ENCODE measurements at regions not wholly inside any gene's neighbourhood (a gene's known extent, or its start where the extent isn't known, plus 50 kb on each side); places are given as distances from the start of the nearest gene placed in this dataset.
A peak's percentile ranks its signal among the peaks of the same experiment; 100 is the strongest.

DNA sequence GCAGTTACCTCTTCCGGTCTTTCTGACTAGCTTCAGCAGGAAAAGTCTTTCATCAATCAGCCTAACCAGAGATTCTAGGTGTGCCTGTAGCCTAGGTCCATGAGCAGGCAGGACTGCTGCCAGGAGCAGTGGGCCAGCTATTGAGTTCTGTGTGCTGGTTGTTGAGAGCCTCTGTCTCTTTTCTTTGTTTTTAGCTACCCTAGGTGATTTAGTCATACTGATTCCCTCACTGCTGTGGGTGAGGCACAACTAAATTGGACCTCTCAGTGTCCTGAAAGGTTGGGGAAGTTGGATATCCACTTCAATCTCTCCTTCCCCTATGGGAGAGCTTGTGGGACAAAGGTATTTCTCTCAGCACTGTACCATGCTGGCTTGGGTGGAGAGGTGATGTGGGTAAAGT is 354.9 kb downstream of the GPAT3 start:
- DNase-seq (ENCODE audit: low spot score): no peak
- in situ Hi-C loops (cut with HindIII; ENCODE audit: low sequenced_read_pairs): no loop called here

DNA sequence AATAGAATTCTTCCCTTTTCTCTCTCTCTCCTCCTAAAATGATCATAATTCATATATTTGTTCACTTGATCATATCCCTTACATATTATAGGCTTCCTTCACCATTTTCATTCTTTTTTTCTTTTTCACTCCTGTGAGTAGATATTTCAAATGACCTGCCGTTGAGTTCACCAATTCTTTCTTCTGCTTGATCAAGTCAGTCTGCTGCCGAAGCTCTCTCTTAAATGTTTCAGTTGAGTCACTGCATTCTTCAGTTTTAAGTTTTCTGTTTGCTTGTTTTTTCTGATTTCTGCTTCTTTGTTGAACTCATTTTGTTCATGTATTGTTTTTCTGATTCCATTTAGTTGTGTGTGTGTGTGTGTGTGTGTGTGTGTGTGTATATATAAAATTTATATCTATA is 354.3 kb downstream of the GPAT3 start:
- no peak for DNase-seq (ENCODE audit: low spot score)
- in situ Hi-C loops (cut with HindIII; ENCODE audit: low sequenced_read_pairs): no loop called here

DNA sequence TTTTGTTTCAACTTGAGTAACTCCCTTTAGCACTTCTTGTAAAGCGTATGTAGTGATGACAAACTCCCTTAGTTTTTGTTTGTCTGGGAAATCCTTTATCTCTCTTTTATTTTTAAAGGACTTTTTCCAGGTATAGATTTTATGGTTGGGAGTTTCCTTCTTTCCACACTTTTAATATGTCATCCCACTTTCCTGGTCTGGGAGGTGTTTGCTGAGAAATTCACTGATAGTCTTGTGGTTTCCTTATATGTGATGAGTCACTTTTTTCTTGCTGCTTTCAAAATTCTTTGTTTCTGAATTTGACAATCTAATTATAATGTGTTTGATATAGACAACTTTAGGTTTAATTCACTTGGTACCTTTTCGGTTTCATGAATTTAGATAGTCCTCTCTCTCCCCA is 353.9 kb downstream of the GPAT3 start:
- in situ Hi-C loops (cut with HindIII; ENCODE audit: low sequenced_read_pairs): no loop called here
- DNase-seq (ENCODE audit: low spot score): no peak

DNA sequence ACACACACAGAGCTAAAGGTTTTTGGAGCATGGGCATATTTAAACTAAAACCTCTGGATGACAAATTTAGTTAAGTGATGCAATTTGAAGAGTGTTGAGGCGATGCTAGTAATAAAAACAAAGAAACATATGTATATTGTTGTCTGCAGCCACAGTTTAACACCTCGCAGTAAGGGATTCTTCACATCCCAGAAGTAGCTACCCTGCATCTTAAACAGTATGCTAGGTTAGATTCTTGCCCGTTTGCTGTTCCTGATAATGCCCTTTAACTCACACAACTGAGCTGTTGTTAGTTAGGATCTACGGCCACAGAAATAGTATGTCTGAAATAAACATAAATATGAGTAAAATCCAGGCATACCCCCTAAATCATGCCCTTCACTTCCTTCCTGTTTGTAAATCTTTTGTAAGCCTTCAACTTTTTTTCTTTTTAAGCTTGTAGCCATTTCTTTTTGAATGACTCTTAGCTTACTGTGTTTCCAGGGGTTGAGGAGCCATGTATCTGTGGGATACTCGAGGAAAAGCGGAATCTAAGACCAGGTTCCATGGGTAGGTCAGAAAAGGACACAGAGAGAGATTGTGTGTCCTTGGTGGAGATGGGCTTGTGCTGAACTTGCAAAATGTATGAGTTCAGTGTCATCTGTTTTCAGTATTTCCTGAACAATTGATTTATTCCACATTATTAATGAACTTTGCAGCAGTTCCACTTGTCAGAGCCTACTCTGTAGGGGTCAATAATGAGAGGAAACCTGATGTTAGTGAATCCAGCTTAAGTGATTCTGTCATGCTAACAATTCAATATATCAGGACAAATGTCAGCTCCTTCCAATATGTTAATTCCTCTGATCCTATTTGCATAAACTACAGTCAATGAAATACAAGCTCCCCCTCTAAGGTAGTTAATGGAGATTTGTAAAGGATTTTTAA is 349.6 kb downstream of the GPAT3 start:
- DNase-seq (ENCODE audit: low spot score): no peak
- in situ Hi-C loops (cut with HindIII; ENCODE audit: low sequenced_read_pairs): no loop called here

DNA sequence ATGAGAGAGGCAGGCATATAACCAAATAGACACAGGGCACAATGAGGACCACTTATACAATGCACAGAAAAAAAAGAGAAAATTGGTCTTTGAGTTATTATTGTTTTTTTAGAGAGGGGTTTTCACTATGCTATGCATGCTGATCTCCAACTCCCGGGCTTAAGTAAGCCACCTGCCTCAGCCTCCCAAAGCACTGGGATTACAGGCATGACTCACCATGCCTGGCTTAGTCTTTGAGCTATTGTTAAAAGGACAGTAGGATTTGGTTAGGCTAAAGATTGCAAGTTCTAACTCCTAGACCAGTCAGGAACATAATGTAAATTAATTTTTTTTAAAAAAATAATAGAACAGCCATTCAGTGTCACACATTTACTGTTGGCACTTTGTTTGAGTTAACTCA is 340.1 kb downstream of the GPAT3 start:
- no peak for DNase-seq (ENCODE audit: low spot score)
- in situ Hi-C loops (cut with HindIII; ENCODE audit: low sequenced_read_pairs): no loop called here

- no peak for DNase-seq (ENCODE audit: low spot score)
- in situ Hi-C loops (cut with HindIII; ENCODE audit: low sequenced_read_pairs): no loop called here
These were observed 339.5 kb downstream of the GPAT3 start for GRCh38 chr4:83875437-83875836.

- DNase-seq (ENCODE audit: low spot score): no peak
- in situ Hi-C loops (cut with HindIII; ENCODE audit: low sequenced_read_pairs): no loop called here
These were observed 338.1 kb downstream of the GPAT3 start for GRCh38 chr4:83873996-83874395.

- no peak for DNase-seq (ENCODE audit: low spot score)
- in situ Hi-C loops (cut with HindIII; ENCODE audit: low sequenced_read_pairs): no loop called here
These were observed 334.5 kb downstream of the GPAT3 start for GRCh38 chr4:83870328-83870950.

DNA sequence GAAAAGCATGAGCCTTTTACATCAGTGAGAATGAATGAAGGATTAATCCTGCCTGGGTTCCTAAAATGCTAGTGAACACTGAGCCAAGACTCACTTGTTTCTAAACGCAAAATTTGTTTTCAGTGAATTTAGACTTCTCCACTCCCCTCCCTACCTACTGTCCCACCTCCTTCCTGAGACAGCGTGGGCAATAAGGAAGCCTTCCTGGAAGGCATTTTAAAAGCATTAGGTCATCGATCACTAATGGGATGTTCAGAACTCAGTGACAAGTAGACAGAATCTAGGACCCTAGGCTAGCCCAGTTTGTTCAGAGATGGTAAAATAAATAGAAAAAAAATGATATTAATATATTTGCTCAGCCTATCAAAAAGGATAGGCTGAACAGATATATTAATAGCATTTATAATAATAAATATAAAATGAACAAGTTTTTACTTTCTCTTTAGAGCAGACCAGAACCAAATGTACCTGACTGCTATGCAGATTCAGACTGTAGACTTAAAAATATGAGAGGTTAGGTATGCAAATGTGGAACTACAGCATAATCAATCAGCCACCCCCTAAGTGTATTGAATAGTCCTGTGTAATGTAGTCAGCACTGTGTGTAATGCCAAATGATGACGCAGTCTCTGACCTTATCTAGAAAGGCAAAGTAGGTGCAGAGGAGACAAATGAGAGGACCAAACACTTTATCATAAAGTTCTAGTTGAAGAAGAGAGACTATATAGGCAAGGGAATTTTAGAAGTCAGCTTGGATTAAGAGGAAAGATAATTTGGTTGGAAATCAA is 331.1 kb downstream of the GPAT3 start:
- in situ Hi-C loops (cut with HindIII; ENCODE audit: low sequenced_read_pairs): no loop called here
- DNase-seq (ENCODE audit: low spot score): no peak

GRCh38 chr4:83865417-83866150 is 329.7 kb downstream of the GPAT3 start:
- in situ Hi-C loops (cut with HindIII; ENCODE audit: low sequenced_read_pairs): no loop called here
- DNase-seq (ENCODE audit: low spot score): no peak

- in situ Hi-C loops (cut with HindIII; ENCODE audit: low sequenced_read_pairs): no loop called here
- no peak for DNase-seq (ENCODE audit: low spot score)
These were observed 328.3 kb downstream of the GPAT3 start for GRCh38 chr4:83864097-83864817.

DNA sequence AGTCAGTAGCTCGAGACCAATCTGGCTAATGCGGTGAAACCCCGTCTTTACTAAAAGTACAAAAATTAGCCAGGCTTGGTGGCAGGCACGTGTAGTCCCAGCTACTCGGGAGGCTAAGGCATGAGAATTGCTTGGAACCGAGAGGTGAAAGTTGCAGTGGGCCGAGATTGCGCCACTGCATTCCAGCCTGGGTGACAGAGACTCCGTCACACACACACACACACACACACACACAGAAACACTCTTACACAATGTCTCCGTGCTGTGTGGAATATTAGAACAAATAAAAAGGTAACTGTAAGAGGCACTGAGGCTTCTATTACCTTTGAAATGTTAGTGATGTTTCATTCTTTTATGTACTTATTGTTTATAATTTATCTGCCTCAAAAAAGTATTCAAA is 326.6 kb downstream of the GPAT3 start:
- no peak for DNase-seq (ENCODE audit: low spot score)
- in situ Hi-C loops (cut with HindIII; ENCODE audit: low sequenced_read_pairs): no loop called here

DNA sequence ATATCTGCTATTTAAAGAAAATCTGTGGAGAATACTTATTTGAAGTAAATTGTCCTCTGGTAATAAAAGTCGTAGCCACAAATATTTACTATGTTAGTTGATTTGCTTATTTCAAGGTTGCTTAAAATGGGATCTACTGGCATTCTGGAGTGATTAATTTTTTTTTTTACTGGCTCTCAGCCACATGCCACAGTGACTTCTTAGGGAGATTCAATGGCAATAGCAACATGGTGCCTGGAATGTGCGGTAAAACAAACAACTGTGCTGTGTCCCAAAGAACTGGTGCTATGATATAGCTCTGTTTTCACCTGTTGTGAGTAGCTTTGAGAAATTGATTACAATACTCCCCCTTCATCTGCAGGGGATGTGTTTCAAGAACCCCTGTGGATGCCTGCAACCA is 324.3 kb downstream of the GPAT3 start:
- no peak for DNase-seq (ENCODE audit: low spot score)
- in situ Hi-C loops (cut with HindIII; ENCODE audit: low sequenced_read_pairs): no loop called here

DNA sequence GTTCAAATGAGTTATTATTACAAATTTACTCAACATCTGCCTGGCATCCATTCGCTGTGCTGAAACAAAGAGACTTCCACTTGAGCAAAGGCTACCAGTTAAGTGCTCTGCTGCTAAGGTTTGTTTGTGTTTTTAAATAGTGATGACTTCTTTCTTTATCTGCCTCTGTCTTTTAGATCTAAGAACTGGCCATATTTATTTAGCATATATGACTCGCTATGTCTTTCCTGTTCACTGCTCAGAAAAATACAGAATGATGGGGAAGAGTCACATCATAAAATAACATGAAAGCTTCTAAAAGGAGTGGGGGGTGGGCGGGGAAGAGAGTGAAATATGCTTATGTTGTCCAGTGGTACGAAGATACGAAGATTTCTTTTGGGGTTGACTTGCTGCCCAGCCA is 322.2 kb downstream of the GPAT3 start:
- in situ Hi-C loops (cut with HindIII; ENCODE audit: low sequenced_read_pairs): no loop called here
- no peak for DNase-seq (ENCODE audit: low spot score)

- in situ Hi-C loops (cut with HindIII; ENCODE audit: low sequenced_read_pairs): no loop called here
- no peak for DNase-seq (ENCODE audit: low spot score)
These were observed 319.1 kb downstream of the GPAT3 start for GRCh38 chr4:83855044-83855443.

GRCh38 chr4:83852085-83852451 is 316.2 kb downstream of the GPAT3 start:
- in situ Hi-C loops (cut with HindIII; ENCODE audit: low sequenced_read_pairs): no loop called here
- no peak for DNase-seq (ENCODE audit: low spot score)

DNA sequence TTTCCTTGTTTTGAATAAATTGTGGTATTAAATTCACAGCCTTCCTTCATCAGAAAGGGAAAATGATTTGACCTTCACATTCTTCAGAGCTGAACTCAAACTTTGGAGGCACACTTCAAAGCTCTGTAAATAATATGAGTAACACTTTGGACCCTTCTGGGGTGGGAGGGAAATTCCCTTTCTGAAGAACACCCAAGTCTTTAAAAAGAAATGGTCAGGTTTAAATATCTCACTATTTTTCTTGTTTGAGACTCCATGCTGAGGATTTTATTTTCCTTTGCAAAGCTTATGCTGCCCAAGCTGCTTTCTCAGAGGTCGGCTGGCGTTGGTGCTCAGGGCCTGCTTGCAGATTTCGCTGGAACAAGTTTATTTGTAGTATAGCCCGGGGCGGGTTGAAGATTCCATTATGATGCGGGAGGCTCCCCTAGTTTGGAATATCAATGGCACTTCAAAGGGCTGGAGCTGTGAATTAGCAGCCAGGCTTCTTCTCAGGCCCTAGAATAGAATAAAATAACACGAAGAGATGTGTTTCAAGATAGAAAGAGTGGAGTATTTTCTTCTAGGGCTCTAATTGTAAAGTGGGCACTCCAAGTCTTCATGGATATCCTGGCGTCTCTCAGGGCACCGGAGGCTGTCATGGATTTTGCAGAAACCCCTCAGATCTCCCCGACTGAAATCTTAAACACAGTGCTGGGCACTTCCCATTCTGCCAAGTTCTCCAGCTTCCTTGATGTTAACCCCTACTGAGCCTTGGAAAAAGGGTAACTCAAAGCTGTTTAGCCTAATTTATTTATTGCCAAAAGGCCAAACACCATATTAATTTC is 315.6 kb downstream of the GPAT3 start:
- peak; percentile 5 for DNase-seq (ENCODE audit: low spot score)
- in situ Hi-C loops (cut with HindIII; ENCODE audit: low sequenced_read_pairs): no loop called here

- in situ Hi-C loops (cut with HindIII; ENCODE audit: low sequenced_read_pairs): no loop called here
- no peak for DNase-seq (ENCODE audit: low spot score)
These were observed 314.5 kb downstream of the GPAT3 start for GRCh38 chr4:83850435-83850834.

Data from G401 (cell line).